ENCODE measurements at regions not wholly inside any gene's neighbourhood (a gene's known extent, or its start where the extent isn't known, plus 50 kb on each side); places are given as distances from the start of the nearest gene placed in this dataset.

DNA sequence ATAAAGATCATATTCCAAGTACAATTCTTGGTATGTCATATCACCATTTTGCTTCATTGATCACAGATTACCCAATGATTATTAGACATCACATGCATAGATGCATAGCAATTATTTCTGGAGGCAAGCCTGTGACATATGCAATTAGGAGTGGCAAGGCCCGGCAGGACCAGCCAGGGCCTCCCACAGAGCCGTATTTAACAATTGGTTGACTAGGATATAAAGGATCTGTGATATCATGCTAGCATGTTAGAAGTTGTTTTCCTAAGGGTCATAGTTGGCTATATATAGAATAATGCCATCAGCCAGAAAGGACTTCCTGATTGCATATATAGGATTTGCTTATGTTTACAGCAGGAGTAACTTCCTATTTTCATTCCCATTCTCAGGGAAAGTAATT, 103.5 kb upstream of the OTUD4 start:
- H3K9me1 ChIP-seq (replicated peaks; ENCODE audit: control insufficient read depth, extremely low read depth, insufficient read depth, low read length) = no peaks in the 10 kb centered on the region
- no peaks in the 10 kb centered on the region for H4K20me1 ChIP-seq (replicated peaks; ENCODE audit: control insufficient read depth, extremely low read depth, insufficient read depth, low read length)
- peak; percentile 20 for DNase-seq (ENCODE audit: low read depth, low spot score)
- H3K79me2 ChIP-seq (ENCODE audit: control insufficient read depth, insufficient read depth, low read length) = no peaks in the 10 kb centered on the region
- H3K4me3 ChIP-seq (replicated peaks in 1 of 3; ENCODE audit: insufficient read depth in 1 of 3, low read depth in 1 of 3, low read length in 3 of 3) = no peak overlapping the region
- BruUV-seq (replicated peaks) = no TSS peak
- dilution Hi-C loops (cut with MboI; ENCODE audit: extremely low pct_ligation_motif_present, low sequenced_read_pairs) = no loop called here
- no peaks in the 10 kb centered on the region for H3K9me3 ChIP-seq (replicated peaks; ENCODE audit: control insufficient read depth, insufficient read depth, low read length)
- ChIA-PET CTCF (interaction anchor here (1.1 to 1.5 kb wide), 2 partner anchors 9 to 50 kb away, joined by 4 to 5 read pairs; no protein-coding TSS in a partner anchor), POLR2A (no interaction called here)
- peak; percentile 35 for FAIRE-seq
- H3K9ac ChIP-seq (replicated peaks; ENCODE audit: extremely low read depth, insufficient read depth, low read length) = no peak overlapping the region
- H2AFZ ChIP-seq (ENCODE audit: low read depth, low read length) = no peak overlapping the region
- H3K27ac ChIP-seq (ENCODE audit: insufficient read depth, low read depth, low read length) = peak overlapping the region; percentile 40
- H3K27me3 ChIP-seq (ENCODE audit: control insufficient read depth in 2 of 2, insufficient read depth in 2 of 2, low read length in 2 of 2) = no peaks in the 10 kb centered on the region
- no peaks in the 10 kb centered on the region for H3K36me3 ChIP-seq (ENCODE audit: control insufficient read depth in 2 of 2, extremely low read depth in 1 of 2, insufficient read depth in 2 of 2, low read length in 2 of 2)
- intact Hi-C loops (cut with micrococcal nuclease) = no loop called here
- H3K4me2 ChIP-seq (ENCODE audit: insufficient read depth, low read length) = no peak overlapping the region
- TF ChIP-seq, protein P1, sequence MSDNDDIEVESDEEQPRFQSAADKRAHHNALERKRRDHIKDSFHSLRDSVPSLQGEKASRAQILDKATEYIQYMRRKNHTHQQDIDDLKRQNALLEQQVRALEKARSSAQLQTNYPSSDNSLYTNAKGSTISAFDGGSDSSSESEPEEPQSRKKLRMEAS (IDR thresholded peaks at IDR 0.05; ENCODE audit: insufficient read depth, insufficient read length) = no peak
- no peak for TF ChIP-seq EZH2 (IDR thresholded peaks at IDR 0.05; ENCODE audit: borderline replicate concordance, low read depth, low read length, severe bottlenecking)
- no peak for TF ChIP-seq FOS (IDR thresholded peaks at IDR 0.05; ENCODE audit: borderline replicate concordance, insufficient read depth, low read length)
- TF ChIP-seq JUN (IDR thresholded peaks at IDR 0.05; ENCODE audit: borderline replicate concordance, insufficient read depth, insufficient read length, low read depth) = peak; percentile 54
- TF ChIP-seq MYC (IDR thresholded peaks at IDR 0.05; ENCODE audit: low read depth, low read length) = no peak
- peaks cover 46% of the 10 kb centered on the region for H3K4me1 ChIP-seq (ENCODE audit: control insufficient read depth, extremely low read depth, insufficient read depth, low read length)

DNA sequence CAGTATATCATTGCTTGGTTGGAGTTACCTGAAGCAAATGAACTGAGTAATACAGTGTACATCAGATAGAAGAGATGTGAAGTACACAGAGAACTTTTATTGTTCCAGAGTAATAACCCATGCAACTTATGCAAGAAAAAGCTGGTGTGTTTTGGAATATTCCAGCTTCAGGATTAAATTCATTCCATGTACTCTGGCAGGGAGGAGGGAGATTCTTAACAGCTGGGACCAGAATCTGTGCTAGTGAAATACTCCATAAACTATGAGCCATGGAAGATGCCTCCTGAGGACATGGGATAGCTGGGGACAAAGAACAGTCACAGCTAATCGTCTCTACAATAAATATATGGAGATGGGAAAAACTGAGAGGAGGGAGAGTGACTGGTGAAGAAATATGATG, 101.6 kb upstream of the OTUD4 start:
- Histone ChIP-seq H4K20me1 (replicated peaks; ENCODE audit: control insufficient read depth, extremely low read depth, insufficient read depth, low read length) (no peaks in the 10 kb centered on the region), H3K4me3 (replicated peaks in 1 of 3; ENCODE audit: insufficient read depth in 1 of 3, low read depth in 1 of 3, low read length in 3 of 3) (no peak overlapping the region), H3K9me1 (replicated peaks; ENCODE audit: control insufficient read depth, extremely low read depth, insufficient read depth, low read length) (no peaks in the 10 kb centered on the region), H3K36me3 (ENCODE audit: control insufficient read depth in 2 of 2, extremely low read depth in 1 of 2, insufficient read depth in 2 of 2, low read length in 2 of 2) (no peaks in the 10 kb centered on the region), H3K9ac (replicated peaks; ENCODE audit: extremely low read depth, insufficient read depth, low read length) (no peak overlapping the region), H3K79me2 (ENCODE audit: control insufficient read depth, insufficient read depth, low read length) (no peaks in the 10 kb centered on the region), H3K27ac (ENCODE audit: insufficient read depth, low read depth, low read length) (no peak overlapping the region), H3K27me3 (ENCODE audit: control insufficient read depth in 2 of 2, insufficient read depth in 2 of 2, low read length in 2 of 2) (no peaks in the 10 kb centered on the region), H3K9me3 (replicated peaks; ENCODE audit: control insufficient read depth, insufficient read depth, low read length) (no peaks in the 10 kb centered on the region), H3K4me2 (ENCODE audit: insufficient read depth, low read length) (no peak overlapping the region), H3K4me1 (ENCODE audit: control insufficient read depth, extremely low read depth, insufficient read depth, low read length) (peaks cover 56% of the 10 kb centered on the region), H2AFZ (ENCODE audit: low read depth, low read length) (no peak overlapping the region)
- TF ChIP-seq JUN (IDR thresholded peaks at IDR 0.05; ENCODE audit: borderline replicate concordance, insufficient read depth, insufficient read length, low read depth) = no peak
- TF ChIP-seq MYC (IDR thresholded peaks at IDR 0.05; ENCODE audit: low read depth, low read length) = no peak
- TF ChIP-seq EZH2 (IDR thresholded peaks at IDR 0.05; ENCODE audit: borderline replicate concordance, low read depth, low read length, severe bottlenecking) = no peak
- no peak for TF ChIP-seq GATA2 (IDR thresholded peaks at IDR 0.05; ENCODE audit: insufficient read depth, insufficient read length, low read depth, low read length)
- TF ChIP-seq, protein P2, sequence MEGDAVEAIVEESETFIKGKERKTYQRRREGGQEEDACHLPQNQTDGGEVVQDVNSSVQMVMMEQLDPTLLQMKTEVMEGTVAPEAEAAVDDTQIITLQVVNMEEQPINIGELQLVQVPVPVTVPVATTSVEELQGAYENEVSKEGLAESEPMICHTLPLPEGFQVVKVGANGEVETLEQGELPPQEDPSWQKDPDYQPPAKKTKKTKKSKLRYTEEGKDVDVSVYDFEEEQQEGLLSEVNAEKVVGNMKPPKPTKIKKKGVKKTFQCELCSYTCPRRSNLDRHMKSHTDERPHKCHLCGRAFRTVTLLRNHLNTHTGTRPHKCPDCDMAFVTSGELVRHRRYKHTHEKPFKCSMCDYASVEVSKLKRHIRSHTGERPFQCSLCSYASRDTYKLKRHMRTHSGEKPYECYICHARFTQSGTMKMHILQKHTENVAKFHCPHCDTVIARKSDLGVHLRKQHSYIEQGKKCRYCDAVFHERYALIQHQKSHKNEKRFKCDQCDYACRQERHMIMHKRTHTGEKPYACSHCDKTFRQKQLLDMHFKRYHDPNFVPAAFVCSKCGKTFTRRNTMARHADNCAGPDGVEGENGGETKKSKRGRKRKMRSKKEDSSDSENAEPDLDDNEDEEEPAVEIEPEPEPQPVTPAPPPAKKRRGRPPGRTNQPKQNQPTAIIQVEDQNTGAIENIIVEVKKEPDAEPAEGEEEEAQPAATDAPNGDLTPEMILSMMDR (IDR thresholded peaks at IDR 0.05; ENCODE audit: extremely low read depth in 1 of 2, insufficient read depth in 1 of 2, low read depth in 1 of 2, low read length in 2 of 2) = no peak
- TF ChIP-seq, protein P1 (IDR thresholded peaks at IDR 0.05; ENCODE audit: insufficient read depth, insufficient read length) = no peak
- no peak for TF ChIP-seq POLR2AphosphoS5 (IDR thresholded peaks at IDR 0.05; ENCODE audit: insufficient read depth, low read depth, low read length)
- FAIRE-seq (no peak), DNase-seq (ENCODE audit: low read depth, low spot score) (no peak)
- no TSS peak for BruUV-seq (replicated peaks)
- ChIA-PET POLR2A (interaction anchor here (0.6 kb wide), 1 partner anchor 116 kb away, joined by 3 read pairs; no protein-coding TSS in a partner anchor), CTCF (no interaction called here)
- intact Hi-C loops (cut with micrococcal nuclease) = no loop called here
- dilution Hi-C loops (cut with MboI; ENCODE audit: extremely low pct_ligation_motif_present, low sequenced_read_pairs) = no loop called here

Data from endothelial cell of umbilical vein (primary cell).